GM12892 (cell line): ENCODE measurements at regions not wholly inside any gene's neighbourhood (a gene's known extent, or its start where the extent isn't known, plus 50 kb on each side); places are given as distances from the start of the nearest gene placed in this dataset.

Experiments used
- DNase-seq: peaks from one replicate; pipeline ENCODE4 v3.0.0; 2011; ENCODE audit not compliant: insufficient read length
- FAIRE-seq: peaks from 2 replicates; lab custom pipeline; 2011; peaks lifted over from hg19 to GRCh38; lab: Jason Lieb, UNC
- POLR2A ChIP-seq: IDR thresholded peaks from 2 replicates; pipeline ENCODE4 v1.6.1; 2011; ENCODE audit warnings: low read depth, low read length, control low read depth
- POLR2AphosphoS5 ChIP-seq: IDR thresholded peaks from 2 replicates; pipeline ENCODE4 v1.6.1; 2011; ENCODE audit warnings: low read depth, low read length, control low read depth
- TAF1 ChIP-seq: IDR thresholded peaks from 2 replicates; pipeline ENCODE4 v1.6.1; 2011; ENCODE audit warnings: low read depth, mild to moderate bottlenecking, control low read depth, low read length, borderline replicate concordance

GRCh38 chr2:126571403-126571802, 84.6 kb upstream of the GYPC start:
- FAIRE-seq = no peak
- TF ChIP-seq POLR2AphosphoS5 (no peak), POLR2A (no peak), TAF1 (no peak)
- DNase-seq = no peak

DNA sequence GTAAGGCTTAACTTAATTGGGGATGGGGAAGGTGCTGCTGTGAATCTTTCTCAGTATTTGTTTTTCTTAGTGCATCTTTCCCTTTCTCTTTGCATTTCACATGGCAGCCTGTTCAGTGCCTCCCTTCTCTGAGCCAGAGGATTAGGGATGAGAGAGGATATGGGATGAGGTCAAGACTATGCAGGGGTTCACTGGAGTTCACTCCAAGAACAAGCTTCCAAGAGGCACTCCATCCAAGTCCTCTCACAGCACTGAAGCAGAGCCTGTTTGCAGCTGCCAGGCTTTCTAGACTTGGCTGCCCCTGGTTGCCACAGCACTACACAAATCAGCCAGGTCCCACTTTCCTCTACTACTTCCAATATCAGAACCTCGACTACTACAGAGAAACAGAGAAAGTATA, 80.3 kb upstream of the GYPC start:
- no peak for DNase-seq
- no peak for FAIRE-seq
- TF ChIP-seq TAF1 (no peak), POLR2A (no peak)

DNA sequence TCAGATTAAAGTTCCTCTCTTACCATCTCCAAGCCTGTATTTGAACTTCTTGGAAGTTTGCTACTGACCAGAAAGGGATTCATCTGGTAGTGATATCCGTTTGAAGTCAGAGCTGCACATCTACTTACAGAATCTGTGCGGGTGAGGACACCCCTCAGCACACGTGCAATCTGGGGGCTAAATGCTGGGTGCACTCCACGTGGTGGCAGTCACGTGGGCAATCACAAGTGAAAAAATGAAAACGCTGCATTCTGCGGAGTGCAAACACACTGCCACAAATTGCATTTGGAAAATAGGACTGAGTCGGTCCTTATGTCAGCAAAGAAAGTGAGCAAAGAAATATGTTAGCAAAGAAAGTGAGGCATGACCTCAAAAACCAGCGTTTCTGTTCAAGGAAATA, 76.1 kb upstream of the GYPC start:
- no peak for FAIRE-seq
- TF ChIP-seq TAF1 (no peak), POLR2AphosphoS5 (no peak), POLR2A (no peak)
- DNase-seq = no peak

DNA sequence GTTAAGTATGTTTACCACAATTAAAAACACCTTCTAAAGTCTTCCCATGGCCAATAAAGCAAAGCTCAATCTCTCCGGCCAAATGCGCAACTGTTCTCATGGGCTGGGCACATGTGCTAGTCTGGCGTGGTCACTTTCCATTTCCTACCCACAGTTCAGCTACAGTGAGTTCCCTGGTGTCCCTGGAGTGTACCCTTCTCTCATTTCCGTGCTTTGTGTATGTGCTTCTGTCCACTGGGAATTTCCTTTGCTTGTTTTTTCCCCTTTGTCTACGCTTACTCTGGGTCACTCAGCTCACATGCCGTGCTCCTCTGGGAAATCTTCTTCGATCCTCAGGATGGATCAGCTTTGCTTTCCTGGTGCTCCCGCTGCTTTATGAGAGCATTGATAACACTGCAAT, 69.6 kb upstream of the GYPC start:
- no peak for TF ChIP-seq POLR2AphosphoS5
- no peak for TF ChIP-seq TAF1
- no peak for TF ChIP-seq POLR2A
- FAIRE-seq = no peak
- no peak for DNase-seq

- TF ChIP-seq POLR2A (no peak), POLR2AphosphoS5 (no peak), TAF1 (no peak)
- DNase-seq (no peak), FAIRE-seq (no peak)
These were observed 56.9 kb upstream of the GYPC start for GRCh38 chr2:126599062-126599461.

DNA sequence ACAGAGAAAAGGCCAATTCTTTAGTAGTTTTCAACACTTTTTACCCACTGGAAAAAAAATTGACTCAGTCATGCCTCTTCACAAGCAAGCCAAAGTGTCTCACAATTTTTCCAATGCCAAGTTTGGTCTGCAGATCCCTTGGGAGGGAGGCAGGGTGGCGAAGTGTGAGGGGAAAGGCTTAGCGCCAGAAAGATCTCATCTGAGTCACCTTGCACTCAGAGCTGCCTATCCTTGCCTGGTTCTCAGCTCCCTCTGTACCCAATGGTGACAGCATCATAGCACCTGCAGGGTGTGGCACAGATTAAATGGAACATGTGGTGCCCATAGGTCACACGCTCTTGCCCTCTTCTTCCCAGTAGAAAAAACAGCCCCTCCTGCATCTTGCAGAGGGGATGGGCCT, 55.2 kb upstream of the GYPC start:
- TF ChIP-seq POLR2AphosphoS5 (no peak), TAF1 (no peak), POLR2A (no peak)
- DNase-seq (no peak), FAIRE-seq (no peak)

- TF ChIP-seq TAF1 (no peak), POLR2A (no peak), POLR2AphosphoS5 (no peak)
- FAIRE-seq (no peak), DNase-seq (no peak)
These were observed 53.6 kb upstream of the GYPC start for GRCh38 chr2:126602334-126602733.
